Spleen (tissue), 7 donors: ENCODE measurements at regions not wholly inside any gene's neighbourhood (a gene's known extent, or its start where the extent isn't known, plus 50 kb on each side); places are given as distances from the start of the nearest gene placed in this dataset.
"Not testable (repeated sequence)": the region's sequence is repeated elsewhere in the genome, so short reads cannot be mapped to it uniquely, and the experiment has no call there.

Experiments
- CTCF ChIP-seq, 11 experiments: fragments of 200-600 bp in 7 of 11; fragments of 450-650 bp in 4 of 11; sonication (generic) in 4 of 11; IDR thresholded peaks in 8 of 11; conservative IDR thresholded peaks in 3 of 11; 1 replicate in 7 of 11; 2 replicates in 4 of 11; pipeline versions ENCODE4 v1.4.0 to v1.8.0; 2016 to 2021; ENCODE audit warnings: antibody characterized with exemption in 11 of 11, inconsistent platforms in 4 of 11, mild to moderate bottlenecking in 1 of 11
- POLR2A ChIP-seq, 3 donors: fragments of 450-650 bp; IDR thresholded peaks; one replicate each; pipeline ENCODE4 v1.5.1; 2017; ENCODE audit warnings: antibody characterized with exemption in 3 of 3, mild to moderate bottlenecking in 1 of 3
- donor health status: DM: no; HTN: no; CAD: no; lungs with moderate emphysema.
- donor health status: DM: no; HTN: no; CAD: no.
- donor health status: DM: no; HTN: no; CAD: no.

- TF ChIP-seq CTCF (IDR thresholded peaks at IDR 0.05 in 8 of 11, conservative IDR thresholded peaks at IDR 0.05 in 3 of 11); POLR2A (IDR thresholded peaks at IDR 0.05): not testable (repeated sequence)
These were observed 947.9 kb downstream of the TTLL7 start for GRCh38 chr1:83051053-83051452.
